Mesothelial cell of epicardium (in vitro differentiated cells): ENCODE measurements at regions not wholly inside any gene's neighbourhood (a gene's known extent, or its start where the extent isn't known, plus 50 kb on each side); places are given as distances from the start of the nearest gene placed in this dataset.

ENCODE experiments used
- DNase-seq, 2 experiments: peaks; one replicate each; pipeline ENCODE4 v3.0.0; 2021; ENCODE audit warnings: low spot score in 2 of 2; ENCODE audit not compliant: unreplicated experiment in 2 of 2
- H3K27ac Mint-ChIP-seq: 2 replicates; pipeline ENCODE4 v1.8.0; 2021; ENCODE audit warnings: mixed read lengths
- H3K27me3 Mint-ChIP-seq: 2 replicates; pipeline ENCODE4 v1.8.0; 2021; ENCODE audit warnings: low read depth, mixed read lengths
- H3K36me3 Mint-ChIP-seq: 2 replicates; pipeline ENCODE4 v1.8.0; 2021; ENCODE audit warnings: mixed read lengths
- H3K4me1 Mint-ChIP-seq: 2 replicates; pipeline ENCODE4 v1.8.0; 2021; ENCODE audit warnings: mixed read lengths
- H3K4me3 Mint-ChIP-seq: 2 replicates; pipeline ENCODE4 v1.8.0; 2021; ENCODE audit warnings: mild to moderate bottlenecking, moderate library complexity, mixed read lengths
- H3K9me3 Mint-ChIP-seq: 2 replicates; pipeline ENCODE4 v1.8.0; 2021; ENCODE audit warnings: mixed read lengths
- CTCF ChIP-seq: fragments of 200-600 bp; sonication (generic); IDR thresholded peaks from one replicate; pipeline ENCODE4 v1.5.0; 2021; ENCODE audit warnings: antibody characterized with exemption; ENCODE audit not compliant: unreplicated experiment

- peaks cover 5% of the 10 kb centered on the region for H3K9me3 Mint-ChIP-seq
- H3K27ac Mint-ChIP-seq, result no peak overlapping the region
- H3K4me3 Mint-ChIP-seq, result no peak overlapping the region
- no peak for TF ChIP-seq CTCF
- no peak for DNase-seq
- peaks cover 43% of the 10 kb centered on the region for H3K27me3 Mint-ChIP-seq
- H3K4me1 Mint-ChIP-seq, result no peaks in the 10 kb centered on the region
- no peaks in the 10 kb centered on the region for H3K36me3 Mint-ChIP-seq
Observed at GRCh38 chr9:108467161-108467560, 388.6 kb downstream of the ACTL7B start.

GRCh38 chr9:108466304-108466703, 389.5 kb downstream of the ACTL7B start:
- no peaks in the 10 kb centered on the region for H3K36me3 Mint-ChIP-seq
- no peak for DNase-seq
- peaks cover 50% of the 10 kb centered on the region for H3K27me3 Mint-ChIP-seq
- no peaks in the 10 kb centered on the region for H3K4me1 Mint-ChIP-seq
- peaks cover 5% of the 10 kb centered on the region for H3K9me3 Mint-ChIP-seq
- H3K4me3 Mint-ChIP-seq, result no peak overlapping the region
- H3K27ac Mint-ChIP-seq, result no peak overlapping the region
- TF ChIP-seq CTCF, result no peak

GRCh38 chr9:108463932-108464606, 391.7 kb downstream of the ACTL7B start:
- no peak for TF ChIP-seq CTCF

GRCh38 chr9:108456903-108457302, 398.9 kb downstream of the ACTL7B start:
- no peak for TF ChIP-seq CTCF

More at GRCh38 chr9:108463932-108464606, 391.7 kb downstream of the ACTL7B start:
- no peaks in the 10 kb centered on the region for H3K4me1 Mint-ChIP-seq
- H3K9me3 Mint-ChIP-seq, result peaks cover 1% of the 10 kb centered on the region
- H3K27ac Mint-ChIP-seq, result no peak overlapping the region
- peaks cover 69% of the 10 kb centered on the region for H3K27me3 Mint-ChIP-seq
- H3K36me3 Mint-ChIP-seq, result no peaks in the 10 kb centered on the region
- no peak for DNase-seq
- H3K4me3 Mint-ChIP-seq, result no peak overlapping the region

GRCh38 chr9:108445431-108446071, 410.2 kb downstream of the ACTL7B start:
- H3K4me1 Mint-ChIP-seq, result peaks cover 33% of the 10 kb centered on the region
- no peak for DNase-seq

More at GRCh38 chr9:108456903-108457302, 398.9 kb downstream of the ACTL7B start:
- Mint-ChIP-seq H3K27me3 (peaks cover 34% of the 10 kb centered on the region), H3K4me3 (no peak overlapping the region), H3K4me1 (no peaks in the 10 kb centered on the region), H3K27ac (no peak overlapping the region), H3K36me3 (no peaks in the 10 kb centered on the region), H3K9me3 (no peaks in the 10 kb centered on the region)
- DNase-seq, result no peak

More at GRCh38 chr9:108445431-108446071, 410.2 kb downstream of the ACTL7B start:
- H3K4me3 Mint-ChIP-seq, result no peak overlapping the region
- peaks cover 3% of the 10 kb centered on the region for H3K27me3 Mint-ChIP-seq
- no peak overlapping the region for H3K27ac Mint-ChIP-seq
- H3K9me3 Mint-ChIP-seq, result peaks cover 4% of the 10 kb centered on the region
- TF ChIP-seq CTCF, result no peak
- no peaks in the 10 kb centered on the region for H3K36me3 Mint-ChIP-seq
